ENCODE measurements at regions not wholly inside any gene's neighbourhood (a gene's known extent, or its start where the extent isn't known, plus 50 kb on each side); places are given as distances from the start of the nearest gene placed in this dataset.
A peak's percentile ranks its signal among the peaks of the same experiment; 100 is the strongest.

DNA sequence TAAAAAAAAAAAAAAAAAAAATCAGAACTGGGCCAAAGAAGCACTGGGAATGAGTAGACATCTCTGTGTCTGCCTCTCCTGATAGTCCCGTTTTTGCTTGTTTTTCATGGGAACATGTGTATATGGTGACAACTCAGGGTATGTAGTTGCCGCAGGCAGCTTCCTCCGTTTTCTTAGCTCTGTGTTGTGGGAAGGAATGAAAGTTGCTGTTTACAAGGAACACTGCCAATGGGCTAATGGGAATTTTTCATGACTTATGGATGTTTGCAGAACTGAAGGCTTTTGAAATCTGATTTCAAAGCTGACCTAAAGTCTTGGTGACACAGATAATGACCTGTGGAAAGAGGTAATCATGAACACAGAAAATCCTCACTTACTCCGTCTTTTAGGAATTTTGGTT, 146.4 kb upstream of the BTG1 start:
- H3K4me2 ChIP-seq = no peak overlapping the region
- peaks cover 13% of the 10 kb centered on the region for H3F3A ChIP-seq (replicated peaks; ENCODE audit: insufficient read depth)
- no peaks in the 10 kb centered on the region for H3K9me2 ChIP-seq
- TF ChIP-seq, protein P1, sequence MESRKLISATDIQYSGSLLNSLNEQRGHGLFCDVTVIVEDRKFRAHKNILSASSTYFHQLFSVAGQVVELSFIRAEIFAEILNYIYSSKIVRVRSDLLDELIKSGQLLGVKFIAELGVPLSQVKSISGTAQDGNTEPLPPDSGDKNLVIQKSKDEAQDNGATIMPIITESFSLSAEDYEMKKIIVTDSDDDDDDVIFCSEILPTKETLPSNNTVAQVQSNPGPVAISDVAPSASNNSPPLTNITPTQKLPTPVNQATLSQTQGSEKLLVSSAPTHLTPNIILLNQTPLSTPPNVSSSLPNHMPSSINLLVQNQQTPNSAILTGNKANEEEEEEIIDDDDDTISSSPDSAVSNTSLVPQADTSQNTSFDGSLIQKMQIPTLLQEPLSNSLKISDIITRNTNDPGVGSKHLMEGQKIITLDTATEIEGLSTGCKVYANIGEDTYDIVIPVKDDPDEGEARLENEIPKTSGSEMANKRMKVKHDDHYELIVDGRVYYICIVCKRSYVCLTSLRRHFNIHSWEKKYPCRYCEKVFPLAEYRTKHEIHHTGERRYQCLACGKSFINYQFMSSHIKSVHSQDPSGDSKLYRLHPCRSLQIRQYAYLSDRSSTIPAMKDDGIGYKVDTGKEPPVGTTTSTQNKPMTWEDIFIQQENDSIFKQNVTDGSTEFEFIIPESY (IDR thresholded peaks at IDR 0.05; ENCODE audit: borderline replicate concordance, low read depth) = no peak
- TF ChIP-seq GATA2 (CRISPR knock-in tag; IDR thresholded peaks at IDR 0.05) = no peak
- no peak for TF ChIP-seq CHD2 (IDR thresholded peaks at IDR 0.05; ENCODE audit: low read length, partially characterized antibody)
- TF ChIP-seq SMC3 (IDR thresholded peaks at IDR 0.05; ENCODE audit: low read depth, low read length) = no peak
- TF ChIP-seq USF2 (IDR thresholded peaks at IDR 0.05; ENCODE audit: borderline replicate concordance, low read depth, low read length) = no peak
- H3K27ac ChIP-seq (ENCODE audit: low read depth in 2 of 2, low read length in 1 of 2) = no peak overlapping the region
- H2AFZ ChIP-seq (ENCODE audit: low read depth) = no peak overlapping the region
- H3K4me3 ChIP-seq (ENCODE audit: low read depth in 2 of 2, low read length in 1 of 2) = no peak overlapping the region
- POLR2A ChIA-PET = no interaction called here
- H3K79me2 ChIP-seq (ENCODE audit: insufficient read depth) = no peaks in the 10 kb centered on the region
- H3K9ac ChIP-seq = no peak overlapping the region
- peaks cover 0 to 11% of the 10 kb centered on the region in 2 experiments; a peak in 2 of 4 replicates for H3K4me1 ChIP-seq (ENCODE audit: control insufficient read depth in 1 of 2, insufficient read depth in 2 of 2, low read depth in 1 of 2, low read length in 1 of 2)
- H3K36me3 ChIP-seq (replicated peaks in 1 of 2; ENCODE audit: control insufficient read depth in 1 of 2, insufficient read depth in 2 of 2, low read length in 1 of 2) = no peaks in the 10 kb centered on the region
- no peaks in the 10 kb centered on the region for H4K20me1 ChIP-seq (ENCODE audit: insufficient read depth)
- DNase-seq = no peak
- CTCF ChIA-PET = no interaction called here
- H3K9me3 ChIP-seq = no peaks in the 10 kb centered on the region
- no peaks in the 10 kb centered on the region for H3K27me3 ChIP-seq (ENCODE audit: insufficient read depth)
- WGBS (ENCODE audit: low lambda C conversion rate) = 84% methylated on average over 4 of the region's 4 CpGs

- no peaks in the 10 kb centered on the region for H3K27me3 ChIP-seq (ENCODE audit: insufficient read depth)
- CTCF ChIA-PET = no interaction called here
- H3K4me2 ChIP-seq = no peak overlapping the region
- no peak overlapping the region for H2AFZ ChIP-seq (ENCODE audit: low read depth)
- H3K4me3 ChIP-seq (ENCODE audit: low read depth in 2 of 2, low read length in 1 of 2) = no peak overlapping the region
- peak overlapping the region in 1 of 2 experiments; percentile 58; a peak in 1 of 4 replicates for H3K27ac ChIP-seq (ENCODE audit: low read depth in 2 of 2, low read length in 1 of 2)
- no peak for DNase-seq
- H3F3A ChIP-seq (replicated peaks; ENCODE audit: insufficient read depth) = peaks cover 13% of the 10 kb centered on the region
- TF ChIP-seq, protein P1 (IDR thresholded peaks at IDR 0.05; ENCODE audit: borderline replicate concordance, low read depth) = no peak
- TF ChIP-seq, protein P2, sequence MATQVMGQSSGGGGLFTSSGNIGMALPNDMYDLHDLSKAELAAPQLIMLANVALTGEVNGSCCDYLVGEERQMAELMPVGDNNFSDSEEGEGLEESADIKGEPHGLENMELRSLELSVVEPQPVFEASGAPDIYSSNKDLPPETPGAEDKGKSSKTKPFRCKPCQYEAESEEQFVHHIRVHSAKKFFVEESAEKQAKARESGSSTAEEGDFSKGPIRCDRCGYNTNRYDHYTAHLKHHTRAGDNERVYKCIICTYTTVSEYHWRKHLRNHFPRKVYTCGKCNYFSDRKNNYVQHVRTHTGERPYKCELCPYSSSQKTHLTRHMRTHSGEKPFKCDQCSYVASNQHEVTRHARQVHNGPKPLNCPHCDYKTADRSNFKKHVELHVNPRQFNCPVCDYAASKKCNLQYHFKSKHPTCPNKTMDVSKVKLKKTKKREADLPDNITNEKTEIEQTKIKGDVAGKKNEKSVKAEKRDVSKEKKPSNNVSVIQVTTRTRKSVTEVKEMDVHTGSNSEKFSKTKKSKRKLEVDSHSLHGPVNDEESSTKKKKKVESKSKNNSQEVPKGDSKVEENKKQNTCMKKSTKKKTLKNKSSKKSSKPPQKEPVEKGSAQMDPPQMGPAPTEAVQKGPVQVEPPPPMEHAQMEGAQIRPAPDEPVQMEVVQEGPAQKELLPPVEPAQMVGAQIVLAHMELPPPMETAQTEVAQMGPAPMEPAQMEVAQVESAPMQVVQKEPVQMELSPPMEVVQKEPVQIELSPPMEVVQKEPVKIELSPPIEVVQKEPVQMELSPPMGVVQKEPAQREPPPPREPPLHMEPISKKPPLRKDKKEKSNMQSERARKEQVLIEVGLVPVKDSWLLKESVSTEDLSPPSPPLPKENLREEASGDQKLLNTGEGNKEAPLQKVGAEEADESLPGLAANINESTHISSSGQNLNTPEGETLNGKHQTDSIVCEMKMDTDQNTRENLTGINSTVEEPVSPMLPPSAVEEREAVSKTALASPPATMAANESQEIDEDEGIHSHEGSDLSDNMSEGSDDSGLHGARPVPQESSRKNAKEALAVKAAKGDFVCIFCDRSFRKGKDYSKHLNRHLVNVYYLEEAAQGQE (IDR thresholded peaks at IDR 0.05; ENCODE audit: low read depth, low read length) = no peak
- no peak for TF ChIP-seq TAF1 (IDR thresholded peaks at IDR 0.05; ENCODE audit: borderline replicate concordance, low read depth, low read length)
- no peaks in the 10 kb centered on the region for H3K36me3 ChIP-seq (replicated peaks in 1 of 2; ENCODE audit: control insufficient read depth in 1 of 2, insufficient read depth in 2 of 2, low read length in 1 of 2)
- POLR2A ChIA-PET = no interaction called here
- H3K9me2 ChIP-seq = no peaks in the 10 kb centered on the region
- H3K9ac ChIP-seq = no peak overlapping the region
- H3K4me1 ChIP-seq (ENCODE audit: control insufficient read depth in 1 of 2, insufficient read depth in 2 of 2, low read depth in 1 of 2, low read length in 1 of 2) = peaks cover 0 to 11% of the 10 kb centered on the region in 2 experiments; a peak in 2 of 4 replicates
- no peaks in the 10 kb centered on the region for H3K79me2 ChIP-seq (ENCODE audit: insufficient read depth)
- H4K20me1 ChIP-seq (ENCODE audit: insufficient read depth) = no peaks in the 10 kb centered on the region
- WGBS (ENCODE audit: low lambda C conversion rate) = 71% methylated on average over 1 of the region's 1 CpG
- no peaks in the 10 kb centered on the region for H3K9me3 ChIP-seq
Observed at GRCh38 chr12:92290886-92291285, 145.2 kb upstream of the BTG1 start.
